Ishikawa (cell line): ENCODE measurements at regions not wholly inside any gene's neighbourhood (a gene's known extent, or its start where the extent isn't known, plus 50 kb on each side); places are given as distances from the start of the nearest gene placed in this dataset.

Experiments
- CEBPB ChIP-seq: IDR thresholded peaks from 2 replicates; pipeline ENCODE4 v1.6.1; 2012
- CREB1 ChIP-seq: IDR thresholded peaks from 2 replicates; pipeline ENCODE4 v1.6.1; 2012; ENCODE audit warnings: low read depth
- EGR1 ChIP-seq: IDR thresholded peaks from 2 replicates; pipeline ENCODE4 v1.6.1; 2012
- EP300 ChIP-seq: IDR thresholded peaks from 2 replicates; pipeline ENCODE4 v1.6.1; 2012; ENCODE audit warnings: borderline replicate concordance
- FOXM1 ChIP-seq: IDR thresholded peaks from 2 replicates; pipeline ENCODE4 v1.6.1; 2012; ENCODE audit warnings: low read depth, borderline replicate concordance
- NFIC ChIP-seq: IDR thresholded peaks from 2 replicates; pipeline ENCODE4 v1.6.1; 2012
- RAD21 ChIP-seq: IDR thresholded peaks from 2 replicates; pipeline ENCODE4 v1.6.1; 2012; ENCODE audit warnings: low read depth
- TAF1 ChIP-seq: IDR thresholded peaks from 2 replicates; pipeline ENCODE4 v1.6.1; 2012; ENCODE audit warnings: low read depth, mild to moderate bottlenecking
- TCF12 ChIP-seq: IDR thresholded peaks from 2 replicates; pipeline ENCODE4 v1.6.1; 2012; ENCODE audit warnings: low read depth
- TEAD4 ChIP-seq: IDR thresholded peaks from 2 replicates; pipeline ENCODE4 v1.6.1; 2012
- YY1 ChIP-seq: IDR thresholded peaks from 2 replicates; pipeline ENCODE4 v1.6.1; 2012; ENCODE audit warnings: low read depth
- ZBTB7A ChIP-seq: IDR thresholded peaks from 2 replicates; pipeline ENCODE4 v1.6.1; 2012; ENCODE audit warnings: low read depth
- TF ChIP-seq, protein P1 (sequence below): IDR thresholded peaks from 2 replicates; pipeline ENCODE4 v1.6.1; 2012
- TF ChIP-seq, protein P2 (sequence below): IDR thresholded peaks from 2 replicates; pipeline ENCODE4 v1.6.1; 2012
- TF ChIP-seq, protein P3 (sequence below): IDR thresholded peaks from 2 replicates; pipeline ENCODE4 v1.6.1; 2012; ENCODE audit warnings: low read depth, mild to moderate bottlenecking

DNA sequence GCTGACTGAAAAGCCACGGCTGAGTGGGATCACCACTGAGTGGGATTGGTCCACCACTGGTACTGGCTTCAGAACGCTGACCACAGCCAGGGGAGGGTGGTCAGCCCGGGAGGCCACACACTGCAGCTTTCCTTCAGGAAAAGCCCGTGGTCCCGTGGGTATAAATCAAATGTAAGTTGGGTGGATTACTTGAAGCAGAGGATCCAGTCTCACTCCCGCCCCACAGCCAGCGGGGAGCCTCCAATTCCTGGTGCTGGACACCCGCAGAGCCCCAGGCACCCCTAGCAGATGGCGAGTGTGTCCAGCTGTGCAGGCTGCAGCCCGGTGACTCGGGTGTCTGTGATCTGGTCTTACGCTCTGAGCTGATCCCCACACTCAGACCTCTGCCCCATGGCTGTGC lies 231.1 kb upstream of the ZNF32 start:
- TF ChIP-seq, protein P1, sequence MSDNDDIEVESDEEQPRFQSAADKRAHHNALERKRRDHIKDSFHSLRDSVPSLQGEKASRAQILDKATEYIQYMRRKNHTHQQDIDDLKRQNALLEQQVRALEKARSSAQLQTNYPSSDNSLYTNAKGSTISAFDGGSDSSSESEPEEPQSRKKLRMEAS, result no peak
- TF ChIP-seq YY1 (no peak), TAF1 (no peak), RAD21 (no peak), EGR1 (no peak), ZBTB7A (no peak), CREB1 (no peak), CEBPB (no peak), NFIC (no peak), EP300 (no peak), TCF12 (no peak), TEAD4 (no peak), FOXM1 (no peak)
- TF ChIP-seq, protein P2, sequence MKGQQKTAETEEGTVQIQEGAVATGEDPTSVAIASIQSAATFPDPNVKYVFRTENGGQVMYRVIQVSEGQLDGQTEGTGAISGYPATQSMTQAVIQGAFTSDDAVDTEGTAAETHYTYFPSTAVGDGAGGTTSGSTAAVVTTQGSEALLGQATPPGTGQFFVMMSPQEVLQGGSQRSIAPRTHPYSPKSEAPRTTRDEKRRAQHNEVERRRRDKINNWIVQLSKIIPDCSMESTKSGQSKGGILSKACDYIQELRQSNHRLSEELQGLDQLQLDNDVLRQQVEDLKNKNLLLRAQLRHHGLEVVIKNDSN, result no peak
- TF ChIP-seq, protein P3, sequence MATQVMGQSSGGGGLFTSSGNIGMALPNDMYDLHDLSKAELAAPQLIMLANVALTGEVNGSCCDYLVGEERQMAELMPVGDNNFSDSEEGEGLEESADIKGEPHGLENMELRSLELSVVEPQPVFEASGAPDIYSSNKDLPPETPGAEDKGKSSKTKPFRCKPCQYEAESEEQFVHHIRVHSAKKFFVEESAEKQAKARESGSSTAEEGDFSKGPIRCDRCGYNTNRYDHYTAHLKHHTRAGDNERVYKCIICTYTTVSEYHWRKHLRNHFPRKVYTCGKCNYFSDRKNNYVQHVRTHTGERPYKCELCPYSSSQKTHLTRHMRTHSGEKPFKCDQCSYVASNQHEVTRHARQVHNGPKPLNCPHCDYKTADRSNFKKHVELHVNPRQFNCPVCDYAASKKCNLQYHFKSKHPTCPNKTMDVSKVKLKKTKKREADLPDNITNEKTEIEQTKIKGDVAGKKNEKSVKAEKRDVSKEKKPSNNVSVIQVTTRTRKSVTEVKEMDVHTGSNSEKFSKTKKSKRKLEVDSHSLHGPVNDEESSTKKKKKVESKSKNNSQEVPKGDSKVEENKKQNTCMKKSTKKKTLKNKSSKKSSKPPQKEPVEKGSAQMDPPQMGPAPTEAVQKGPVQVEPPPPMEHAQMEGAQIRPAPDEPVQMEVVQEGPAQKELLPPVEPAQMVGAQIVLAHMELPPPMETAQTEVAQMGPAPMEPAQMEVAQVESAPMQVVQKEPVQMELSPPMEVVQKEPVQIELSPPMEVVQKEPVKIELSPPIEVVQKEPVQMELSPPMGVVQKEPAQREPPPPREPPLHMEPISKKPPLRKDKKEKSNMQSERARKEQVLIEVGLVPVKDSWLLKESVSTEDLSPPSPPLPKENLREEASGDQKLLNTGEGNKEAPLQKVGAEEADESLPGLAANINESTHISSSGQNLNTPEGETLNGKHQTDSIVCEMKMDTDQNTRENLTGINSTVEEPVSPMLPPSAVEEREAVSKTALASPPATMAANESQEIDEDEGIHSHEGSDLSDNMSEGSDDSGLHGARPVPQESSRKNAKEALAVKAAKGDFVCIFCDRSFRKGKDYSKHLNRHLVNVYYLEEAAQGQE, result no peak

DNA sequence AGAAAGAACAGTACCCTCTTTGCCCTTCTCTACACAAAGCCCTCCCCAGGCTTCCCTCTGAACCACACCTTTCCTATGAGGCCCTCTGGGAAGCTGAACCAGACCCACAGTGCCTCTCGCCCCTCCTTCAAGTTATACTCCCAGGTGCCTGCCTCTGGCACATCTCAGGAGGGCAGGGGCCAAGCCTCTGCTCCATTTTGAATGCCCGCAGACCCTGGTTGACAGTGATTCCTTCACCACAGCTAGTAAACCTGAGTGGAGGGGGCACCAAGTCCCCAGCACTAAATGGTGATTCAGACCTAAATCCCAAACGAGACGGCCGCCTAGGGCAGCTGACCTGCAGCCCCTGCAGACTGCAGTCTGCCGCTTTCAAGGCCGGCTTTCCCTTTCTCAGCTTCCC lies 230.5 kb upstream of the ZNF32 start:
- no peak for TF ChIP-seq TCF12
- TF ChIP-seq TAF1, result no peak
- no peak for TF ChIP-seq EGR1
- no peak for TF ChIP-seq FOXM1
- no peak for TF ChIP-seq CREB1
- no peak for TF ChIP-seq TEAD4
- no peak for TF ChIP-seq CEBPB

DNA sequence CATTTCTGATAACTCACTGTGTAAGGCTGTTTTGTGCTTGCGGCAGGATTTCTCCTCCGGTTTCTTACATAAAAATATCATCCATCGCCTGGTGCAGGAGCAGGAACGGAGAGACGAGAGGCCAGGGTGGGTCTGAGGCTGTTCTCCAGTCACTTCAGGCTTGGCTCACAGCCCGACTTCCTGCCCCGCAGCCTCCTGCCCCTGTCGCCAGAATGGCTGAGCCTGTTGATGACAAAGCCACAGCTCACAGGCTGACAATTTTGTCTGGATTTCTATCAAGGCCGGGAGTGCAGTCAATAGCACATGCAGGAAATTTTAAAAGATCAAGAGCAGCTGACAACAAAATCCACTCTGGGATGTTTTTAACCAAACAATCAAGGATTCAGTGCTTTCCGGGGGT lies 229.7 kb upstream of the ZNF32 start:
- TF ChIP-seq TCF12, result no peak
- no peak for TF ChIP-seq RAD21
- no peak for TF ChIP-seq NFIC
- TF ChIP-seq, protein P2, result no peak
- no peak for TF ChIP-seq EP300
- no peak for TF ChIP-seq ZBTB7A
- no peak for TF ChIP-seq YY1
- TF ChIP-seq CREB1, result no peak
- TF ChIP-seq TEAD4, result no peak
- no peak for TF ChIP-seq EGR1
- TF ChIP-seq CEBPB, result no peak
- TF ChIP-seq, protein P1, result no peak
- TF ChIP-seq TAF1, result no peak
- TF ChIP-seq, protein P3, result no peak
- TF ChIP-seq FOXM1, result no peak

DNA sequence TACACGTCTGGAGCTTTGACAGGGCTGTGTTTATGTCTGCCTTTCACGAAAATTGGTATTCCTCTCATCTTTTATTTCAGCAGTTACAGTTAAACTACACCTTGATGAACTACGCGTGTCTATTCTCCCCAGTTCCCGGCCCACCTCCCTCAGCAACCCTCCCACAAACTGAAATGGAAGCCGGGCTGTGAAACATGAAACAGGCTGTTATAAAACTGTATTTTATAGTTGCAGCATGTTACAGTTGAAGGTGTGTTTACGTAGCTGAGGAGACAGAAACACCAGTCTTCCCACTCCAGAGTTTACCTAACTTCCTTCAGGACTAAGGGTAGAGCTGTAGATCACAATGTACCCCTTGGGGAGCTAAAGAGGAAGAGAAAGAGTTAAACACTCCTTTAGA lies 228.3 kb upstream of the ZNF32 start:
- no peak for TF ChIP-seq CEBPB

DNA sequence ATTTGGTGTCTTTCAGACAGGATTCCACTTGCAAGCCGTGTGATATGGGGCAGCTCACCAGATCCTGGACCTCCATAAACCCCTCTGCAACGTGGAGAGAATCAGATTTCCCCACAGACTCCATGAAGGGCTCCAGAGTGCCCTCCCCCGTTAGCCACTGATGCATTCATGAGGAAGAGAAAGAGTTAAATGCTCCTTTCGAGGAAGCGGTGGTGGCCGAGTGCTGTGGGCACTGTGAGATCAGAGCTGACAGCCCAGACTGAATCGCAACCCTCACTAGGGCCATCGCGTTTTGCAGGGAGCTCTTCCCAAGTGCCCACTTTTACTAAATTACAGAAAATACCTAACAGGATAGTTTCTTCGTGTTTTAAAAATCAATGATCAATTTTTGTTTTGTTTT lies 226.3 kb upstream of the ZNF32 start:
- no peak for TF ChIP-seq TEAD4
- TF ChIP-seq, protein P1, result no peak
- no peak for TF ChIP-seq EGR1
- TF ChIP-seq FOXM1, result no peak
- TF ChIP-seq CREB1, result no peak
- TF ChIP-seq TAF1, result no peak
- no peak for TF ChIP-seq YY1
- no peak for TF ChIP-seq ZBTB7A
- no peak for TF ChIP-seq CEBPB
- no peak for TF ChIP-seq EP300
- TF ChIP-seq, protein P3, result no peak
- TF ChIP-seq NFIC, result no peak
- no peak for TF ChIP-seq RAD21
- TF ChIP-seq, protein P2, result no peak
- no peak for TF ChIP-seq TCF12
